Activated CD8-positive, alpha-beta T cell treated with anti-CD3 and anti-CD28 coated beads for 36 hours (primary cell): ENCODE measurements at regions not wholly inside any gene's neighbourhood (a gene's known extent, or its start where the extent isn't known, plus 50 kb on each side); places are given as distances from the start of the nearest gene placed in this dataset.

ENCODE experiments used
- ATAC-seq: fragments of 200-7000 bp; cut with Tn5 transposase; one replicate; pipeline ENCODE4 v1.10.0; 2021; ENCODE audit warnings: mild to moderate bottlenecking, moderate library complexity
- CTCF ChIA-PET: fragments of 350-600 bp; sonication (Branson Sonifier 250); formaldehyde crosslinking; loops from one replicate; lab custom pipeline; 2021; ENCODE audit warnings: antibody characterized with exemption; lab: Charles Lee
- POLR2A ChIA-PET: fragments of 350-600 bp; sonication (Branson Sonifier 250); formaldehyde crosslinking; loops from one replicate; lab custom pipeline; 2021; ENCODE audit warnings: antibody characterized with exemption; lab: Charles Lee
- DNase-seq: peaks from one replicate; pipeline ENCODE4 v3.0.0-alpha.2; 2020
- H3K27ac Mint-ChIP-seq: one replicate; pipeline ENCODE4 v1.8.0; 2021; ENCODE audit warnings: mild to moderate bottlenecking, mixed read lengths
- H3K27me3 Mint-ChIP-seq: one replicate; pipeline ENCODE4 v1.8.0; 2021; ENCODE audit warnings: mixed read lengths
- H3K36me3 Mint-ChIP-seq: one replicate; pipeline ENCODE4 v1.8.0; 2021; ENCODE audit warnings: low read depth, mixed read lengths
- H3K4me1 Mint-ChIP-seq: one replicate; pipeline ENCODE4 v1.8.0; 2021; ENCODE audit warnings: low read depth, mixed read lengths
- H3K4me3 Mint-ChIP-seq: one replicate; pipeline ENCODE4 v1.8.0; 2021; ENCODE audit warnings: mild to moderate bottlenecking, moderate library complexity, mixed read lengths
- H3K9me3 Mint-ChIP-seq: one replicate; pipeline ENCODE4 v1.8.0; 2021; ENCODE audit warnings: mixed read lengths
- CTCF ChIP-seq: fragments of 200-600 bp; IDR thresholded peaks from one replicate; pipeline ENCODE4 v1.8.0; 2022; ENCODE audit warnings: antibody characterized with exemption, mild to moderate bottlenecking
- intact Hi-C: fragments of 100-400 bp; cut with micrococcal nuclease; formaldehyde crosslinking; loops from one replicate; pipeline ENCODE4 v1.10.0; 2022

GRCh38 chr1:56200896-56201295 lies 378.5 kb downstream of the PLPP3 start:
- ATAC-seq (no peak), DNase-seq (no peak)
- H3K4me1 Mint-ChIP-seq: no peaks in the 10 kb centered on the region
- POLR2A ChIA-PET: no interaction called here
- TF ChIP-seq CTCF: no peak
- CTCF ChIA-PET: no interaction called here
- intact Hi-C loops: no loop called here
- no peaks in the 10 kb centered on the region for H3K36me3 Mint-ChIP-seq
- H3K27me3 Mint-ChIP-seq: no peaks in the 10 kb centered on the region
- no peaks in the 10 kb centered on the region for H3K9me3 Mint-ChIP-seq
- no peak overlapping the region for H3K27ac Mint-ChIP-seq
- no peak overlapping the region for H3K4me3 Mint-ChIP-seq

GRCh38 chr1:56200442-56200841 lies 378.9 kb downstream of the PLPP3 start:
- intact Hi-C loops: no loop called here
- H3K4me3 Mint-ChIP-seq: no peak overlapping the region
- no peaks in the 10 kb centered on the region for H3K9me3 Mint-ChIP-seq

GRCh38 chr1:56199956-56200355 lies 379.4 kb downstream of the PLPP3 start:
- ChIA-PET CTCF (no interaction called here), POLR2A (no interaction called here)
- H3K4me3 Mint-ChIP-seq: no peak overlapping the region
- intact Hi-C loops: no loop called here
- no peak for TF ChIP-seq CTCF
- H3K4me1 Mint-ChIP-seq: no peaks in the 10 kb centered on the region
- no peak overlapping the region for H3K27ac Mint-ChIP-seq
- DNase-seq (no peak), ATAC-seq (no peak)
- no peaks in the 10 kb centered on the region for H3K36me3 Mint-ChIP-seq
- no peaks in the 10 kb centered on the region for H3K27me3 Mint-ChIP-seq
- H3K9me3 Mint-ChIP-seq: no peaks in the 10 kb centered on the region

More at GRCh38 chr1:56200442-56200841, 378.9 kb downstream of the PLPP3 start:
- TF ChIP-seq CTCF: no peak
- Mint-ChIP-seq H3K4me1 (no peaks in the 10 kb centered on the region), H3K27me3 (no peaks in the 10 kb centered on the region), H3K36me3 (no peaks in the 10 kb centered on the region), H3K27ac (no peak overlapping the region)
- ChIA-PET CTCF (no interaction called here), POLR2A (no interaction called here)
- DNase-seq (no peak), ATAC-seq (no peak)

GRCh38 chr1:56199061-56199460 lies 380.3 kb downstream of the PLPP3 start:
- ChIA-PET POLR2A (no interaction called here), CTCF (no interaction called here)
- no peak for ATAC-seq
- no peaks in the 10 kb centered on the region for H3K4me1 Mint-ChIP-seq
- no peak for DNase-seq
- H3K36me3 Mint-ChIP-seq: no peaks in the 10 kb centered on the region
- H3K27me3 Mint-ChIP-seq: no peaks in the 10 kb centered on the region
- no peaks in the 10 kb centered on the region for H3K9me3 Mint-ChIP-seq
- no peak overlapping the region for H3K4me3 Mint-ChIP-seq
- TF ChIP-seq CTCF: no peak
- intact Hi-C loops: no loop called here
- no peak overlapping the region for H3K27ac Mint-ChIP-seq

- no peak for TF ChIP-seq CTCF
- ChIA-PET POLR2A (no interaction called here), CTCF (no interaction called here)
- H3K4me3 Mint-ChIP-seq: no peak overlapping the region
- no peaks in the 10 kb centered on the region for H3K36me3 Mint-ChIP-seq
- H3K4me1 Mint-ChIP-seq: no peaks in the 10 kb centered on the region
- intact Hi-C loops: no loop called here
- H3K9me3 Mint-ChIP-seq: no peaks in the 10 kb centered on the region
- ATAC-seq: no peak
- no peak overlapping the region for H3K27ac Mint-ChIP-seq
- H3K27me3 Mint-ChIP-seq: no peaks in the 10 kb centered on the region
- no peak for DNase-seq
Observed at GRCh38 chr1:56197946-56198345, 381.4 kb downstream of the PLPP3 start.
